Lung (tissue), 11 donors: ENCODE measurements at regions not wholly inside any gene's neighbourhood (a gene's known extent, or its start where the extent isn't known, plus 50 kb on each side); places are given as distances from the start of the nearest gene placed in this dataset.
A peak's percentile ranks its signal among the peaks of the same experiment; 100 is the strongest.

Source experiments
- ATAC-seq: fragments of 200-7000 bp; cut with Tn5 transposase; one replicate; pipeline ENCODE4 v1.9.1; 2020; ENCODE audit warnings: moderate number of reproducible peaks; ENCODE audit not compliant: insufficient read depth, low FRiP score
- DNase-seq, 3 donors: peaks; one replicate each; pipeline ENCODE4 v3.0.0-alpha.2; 2013 to 2017
- H3K27ac ChIP-seq, 2 donors: one replicate each; pipeline ENCODE4 v1.5.1; 2013; ENCODE audit warnings: mild to moderate bottlenecking in 2 of 2, moderate library complexity in 2 of 2, control low read depth in 1 of 2, inconsistent platforms in 1 of 2, low read depth in 1 of 2, low read length in 1 of 2
- H3K27me3 ChIP-seq, 3 donors: one replicate each; pipeline ENCODE4 v1.5.1; 2013; ENCODE audit warnings: low read length in 2 of 3; ENCODE audit not compliant: control insufficient read depth in 3 of 3, insufficient read depth in 3 of 3
- H3K36me3 ChIP-seq, 4 donors: one replicate each; pipeline ENCODE4 v1.5.1; 2013; ENCODE audit warnings: low read length in 4 of 4, mild to moderate bottlenecking in 1 of 4, moderate library complexity in 1 of 4; ENCODE audit not compliant: control insufficient read depth in 4 of 4, insufficient read depth in 4 of 4
- H3K4me1 ChIP-seq, 5 donors: one replicate each; pipeline ENCODE4 v1.5.1; 2013; ENCODE audit warnings: low read length in 5 of 5, mild to moderate bottlenecking in 2 of 5, moderate library complexity in 1 of 5; ENCODE audit not compliant: control insufficient read depth in 5 of 5, insufficient read depth in 5 of 5
- H3K4me3 ChIP-seq: one replicate; pipeline ENCODE4 v1.5.1; 2013; ENCODE audit warnings: mild to moderate bottlenecking, control low read depth, moderate library complexity
- H3K9ac ChIP-seq, 2 donors: one replicate each; pipeline ENCODE4 v1.5.1; 2013; ENCODE audit warnings: low read length in 2 of 2, control low read depth in 1 of 2; ENCODE audit not compliant: insufficient read depth in 1 of 2
- H3K9me3 ChIP-seq, 4 donors: one replicate each; pipeline ENCODE4 v1.5.1; 2013; ENCODE audit warnings: low read length in 3 of 4, mild to moderate bottlenecking in 1 of 4, moderate library complexity in 1 of 4; ENCODE audit not compliant: control insufficient read depth in 4 of 4, insufficient read depth in 3 of 4
- CTCF ChIP-seq: IDR thresholded peaks from 2 replicates; pipeline ENCODE4 v1.5.1; 2012; ENCODE audit warnings: mild to moderate bottlenecking; ENCODE audit errors: control extremely low read depth, extremely low read depth
- WGBS, 2 donors: extraction: QIAGEN DNeasy Blood & Tissue Kit; methylation state at CpG; one replicate each; pipeline ENCODE4 v1.1.7; 2013; 5-methylcytosine and 5-hydroxymethylcytosine counted together
- donor health status: control.
- donor health status: control.
- donor health status: Bipolar disorder and iron deficiency.
- donor health status: healthy.
- donor health status: DM: yes; HTN: yes; CAD: no.

- Histone ChIP-seq H3K9me3 (no peaks in the 10 kb centered on the region), H3K36me3 (no peaks in the 10 kb centered on the region), H3K27me3 (no peaks in the 10 kb centered on the region), H3K4me1 (peaks cover 0 to 20% (median 2%) of the 10 kb centered on the region in 5 donors), H3K4me3 (no peak overlapping the region), H3K27ac (peak overlapping the region in 1 of 2 donors; percentile 65), H3K9ac (no peak overlapping the region)
- TF ChIP-seq CTCF, result no peak
- WGBS, 2 donors, result 87 to 94% methylated on average over 9 of the region's 9 CpGs
- DNase-seq, result no peak
- no peak for ATAC-seq
Observed at GRCh38 chr16:86088816-86089215, 189.9 kb downstream of the IRF8 start.

GRCh38 chr16:86089334-86089900 lies 190.5 kb downstream of the IRF8 start:
- peaks cover 0 to 19% (median 4%) of the 10 kb centered on the region in 5 donors for H3K4me1 ChIP-seq
- TF ChIP-seq CTCF, result no peak
- H3K27me3 ChIP-seq, result no peaks in the 10 kb centered on the region
- WGBS, 2 donors, result 83 to 89% methylated on average over 14 of the region's 14 CpGs
- H3K36me3 ChIP-seq, result no peaks in the 10 kb centered on the region
- H3K9me3 ChIP-seq, result no peaks in the 10 kb centered on the region
- ATAC-seq (no peak), DNase-seq (no peak)
- H3K4me3 ChIP-seq, result no peak overlapping the region
- H3K27ac ChIP-seq, result peak overlapping the region in 1 of 2 donors; percentile 5
- no peak overlapping the region for H3K9ac ChIP-seq

GRCh38 chr16:86089991-86090390 lies 191.0 kb downstream of the IRF8 start:
- TF ChIP-seq CTCF, result no peak
- DNase-seq (no peak), ATAC-seq (no peak)
- Histone ChIP-seq H3K4me1 (peaks cover 0 to 19% (median 4%) of the 10 kb centered on the region in 5 donors), H3K9ac (no peak overlapping the region), H3K36me3 (no peaks in the 10 kb centered on the region), H3K4me3 (no peak overlapping the region), H3K9me3 (no peaks in the 10 kb centered on the region), H3K27me3 (no peaks in the 10 kb centered on the region), H3K27ac (peak overlapping the region in 1 of 2 donors; percentile 8)
- WGBS, 2 donors, result 38 to 54% methylated on average over 5 of the region's 5 CpGs
